IMR-90 (cell line): ENCODE measurements at regions not wholly inside any gene's neighbourhood (a gene's known extent, or its start where the extent isn't known, plus 50 kb on each side); places are given as distances from the start of the nearest gene placed in this dataset.

Source experiments
- BHLHE40 ChIP-seq: fragments of 150-350 bp; IDR thresholded peaks from 2 replicates; pipeline ENCODE4 v1.6.1; 2016; ENCODE audit warnings: mild to moderate bottlenecking, low read depth, low read length
- CEBPB ChIP-seq: IDR thresholded peaks from 2 replicates; pipeline ENCODE4 v1.6.1; 2012; ENCODE audit warnings: low read depth, low read length, improper control_type of control experiment
- MAZ ChIP-seq: IDR thresholded peaks from 2 replicates; pipeline ENCODE4 v1.6.1; 2012; ENCODE audit warnings: low read depth, mild to moderate bottlenecking, low read length, improper control_type of control experiment, moderate library complexity, borderline replicate concordance
- NFE2L2 ChIP-seq: fragments of 150-350 bp; IDR thresholded peaks from 2 replicates; pipeline ENCODE4 v1.6.1; 2016; ENCODE audit warnings: low read depth, mild to moderate bottlenecking, low read length
- POLR2A ChIP-seq: IDR thresholded peaks from 2 replicates; pipeline ENCODE4 v1.6.1; 2012; ENCODE audit warnings: mild to moderate bottlenecking, low read depth, low read length
- RAD21 ChIP-seq: IDR thresholded peaks from 2 replicates; pipeline ENCODE4 v1.6.1; 2012; ENCODE audit warnings: low read length, improper control_type of control experiment
- RFX5 ChIP-seq: IDR thresholded peaks from 2 replicates; pipeline ENCODE4 v1.8.0; 2012; ENCODE audit warnings: low read depth, mild to moderate bottlenecking, low read length, moderate library complexity
- SMC3 ChIP-seq: fragments of 150-350 bp; IDR thresholded peaks from 2 replicates; pipeline ENCODE4 v1.6.1; 2016; ENCODE audit warnings: low read depth, mild to moderate bottlenecking, antibody characterized with exemption, low read length, moderate library complexity
- TF ChIP-seq, protein P1 (sequence below): conservative IDR thresholded peaks from 2 replicates; pipeline ENCODE4 v1.5.1; 2012; ENCODE audit warnings: mild to moderate bottlenecking, low read depth, low read length, improper control_type of control experiment
- TF ChIP-seq, protein P2 (sequence below): fragments of 150-350 bp; IDR thresholded peaks from 2 replicates; pipeline ENCODE4 v1.6.1; 2017; ENCODE audit warnings: mild to moderate bottlenecking, antibody characterized with exemption, low read length, low read depth

DNA sequence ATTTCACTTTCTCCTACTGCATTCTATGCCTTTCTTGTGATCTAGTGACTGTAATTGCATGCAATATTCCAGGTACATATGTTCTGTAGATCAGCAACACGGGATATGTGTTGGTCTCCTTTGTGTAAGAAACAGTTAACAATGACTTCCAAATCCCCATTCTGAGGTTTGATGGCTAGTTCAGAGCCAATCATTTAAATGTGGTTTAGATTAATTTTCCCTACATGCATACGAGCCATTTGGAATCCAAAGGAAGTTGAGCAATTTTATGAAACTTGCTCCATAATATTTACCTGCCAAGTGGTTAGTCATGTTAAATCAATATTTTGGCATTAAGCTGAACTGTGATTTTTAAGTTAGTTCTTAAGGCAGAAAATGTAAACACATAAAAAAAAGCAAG is 172.8 kb upstream of the DCAF12L2 start:
- no peak for TF ChIP-seq POLR2A
- TF ChIP-seq, protein P1, sequence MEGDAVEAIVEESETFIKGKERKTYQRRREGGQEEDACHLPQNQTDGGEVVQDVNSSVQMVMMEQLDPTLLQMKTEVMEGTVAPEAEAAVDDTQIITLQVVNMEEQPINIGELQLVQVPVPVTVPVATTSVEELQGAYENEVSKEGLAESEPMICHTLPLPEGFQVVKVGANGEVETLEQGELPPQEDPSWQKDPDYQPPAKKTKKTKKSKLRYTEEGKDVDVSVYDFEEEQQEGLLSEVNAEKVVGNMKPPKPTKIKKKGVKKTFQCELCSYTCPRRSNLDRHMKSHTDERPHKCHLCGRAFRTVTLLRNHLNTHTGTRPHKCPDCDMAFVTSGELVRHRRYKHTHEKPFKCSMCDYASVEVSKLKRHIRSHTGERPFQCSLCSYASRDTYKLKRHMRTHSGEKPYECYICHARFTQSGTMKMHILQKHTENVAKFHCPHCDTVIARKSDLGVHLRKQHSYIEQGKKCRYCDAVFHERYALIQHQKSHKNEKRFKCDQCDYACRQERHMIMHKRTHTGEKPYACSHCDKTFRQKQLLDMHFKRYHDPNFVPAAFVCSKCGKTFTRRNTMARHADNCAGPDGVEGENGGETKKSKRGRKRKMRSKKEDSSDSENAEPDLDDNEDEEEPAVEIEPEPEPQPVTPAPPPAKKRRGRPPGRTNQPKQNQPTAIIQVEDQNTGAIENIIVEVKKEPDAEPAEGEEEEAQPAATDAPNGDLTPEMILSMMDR, result no peak
- no peak for TF ChIP-seq MAZ
- TF ChIP-seq RFX5, result no peak
- no peak for TF ChIP-seq RAD21
- no peak for TF ChIP-seq SMC3
- TF ChIP-seq, protein P2, sequence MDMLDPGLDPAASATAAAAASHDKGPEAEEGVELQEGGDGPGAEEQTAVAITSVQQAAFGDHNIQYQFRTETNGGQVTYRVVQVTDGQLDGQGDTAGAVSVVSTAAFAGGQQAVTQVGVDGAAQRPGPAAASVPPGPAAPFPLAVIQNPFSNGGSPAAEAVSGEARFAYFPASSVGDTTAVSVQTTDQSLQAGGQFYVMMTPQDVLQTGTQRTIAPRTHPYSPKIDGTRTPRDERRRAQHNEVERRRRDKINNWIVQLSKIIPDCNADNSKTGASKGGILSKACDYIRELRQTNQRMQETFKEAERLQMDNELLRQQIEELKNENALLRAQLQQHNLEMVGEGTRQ, result no peak
- TF ChIP-seq BHLHE40, result no peak
- no peak for TF ChIP-seq CEBPB
- no peak for TF ChIP-seq NFE2L2
